Mesendoderm (in vitro differentiated cells): ENCODE measurements at regions not wholly inside any gene's neighbourhood (a gene's known extent, or its start where the extent isn't known, plus 50 kb on each side); places are given as distances from the start of the nearest gene placed in this dataset.

Experiments
- DNase-seq: peaks from one replicate; pipeline ENCODE4 v3.0.0; 2013
- H2AK5ac ChIP-seq: 2 replicates; pipeline ENCODE4 v1.6.1; 2013; ENCODE audit warnings: low read length, inconsistent platforms
- H2BK120ac ChIP-seq: 2 replicates; pipeline ENCODE4 v1.6.1; 2013; ENCODE audit warnings: low read depth, mild to moderate bottlenecking, low read length, moderate library complexity, mixed read lengths
- H2BK15ac ChIP-seq: replicated peaks from 2 replicates; pipeline ENCODE4 v1.6.1; 2013; ENCODE audit warnings: low read depth, mild to moderate bottlenecking, moderate library complexity
- H2BK5ac ChIP-seq: 2 replicates; pipeline ENCODE4 v1.6.1; 2013; ENCODE audit warnings: low read length, inconsistent platforms
- H3K18ac ChIP-seq: 2 replicates; pipeline ENCODE4 v1.6.1; 2013; ENCODE audit warnings: mild to moderate bottlenecking, low read length, mixed read lengths
- H3K23ac ChIP-seq: one replicate; pipeline ENCODE4 v1.6.1; 2013; ENCODE audit warnings: low read length
- H3K27ac ChIP-seq: 2 replicates; pipeline ENCODE4 v1.5.1; 2013; ENCODE audit warnings: low read depth, mild to moderate bottlenecking, inconsistent platforms, low read length, moderate library complexity
- H3K27me3 ChIP-seq: 2 replicates; pipeline ENCODE4 v1.6.1; 2013; ENCODE audit warnings: low read length, control low read depth, mild to moderate bottlenecking, inconsistent platforms; ENCODE audit not compliant: insufficient read depth, poor library complexity
- H3K36me3 ChIP-seq: 2 replicates; pipeline ENCODE4 v1.6.1; 2013; ENCODE audit warnings: low read length, inconsistent platforms; ENCODE audit not compliant: control insufficient read depth, insufficient read depth
- H3K4ac ChIP-seq: one replicate; pipeline ENCODE4 v1.6.1; 2013; ENCODE audit warnings: low read depth, mild to moderate bottlenecking, low read length, moderate library complexity
- H3K4me1 ChIP-seq: 2 replicates; pipeline ENCODE4 v1.6.1; 2013; ENCODE audit warnings: low read depth, low read length, inconsistent platforms; ENCODE audit not compliant: control insufficient read depth
- H3K4me2 ChIP-seq: 2 replicates; pipeline ENCODE4 v1.6.1; 2013; ENCODE audit warnings: low read length
- H3K4me3 ChIP-seq: 2 replicates; pipeline ENCODE4 v1.5.1; 2013; ENCODE audit warnings: mild to moderate bottlenecking, low read length
- H3K56ac ChIP-seq: one replicate; pipeline ENCODE4 v1.6.1; 2013; ENCODE audit warnings: low read length
- H3K79me1 ChIP-seq: 2 replicates; pipeline ENCODE4 v1.6.1; 2013; ENCODE audit warnings: low read length, inconsistent platforms
- H3K79me2 ChIP-seq: 2 replicates; pipeline ENCODE4 v1.6.1; 2013; ENCODE audit warnings: mild to moderate bottlenecking, low read length; ENCODE audit not compliant: control insufficient read depth, insufficient read depth
- H3K9ac ChIP-seq: 2 replicates; pipeline ENCODE4 v1.6.1; 2013; ENCODE audit warnings: low read length, inconsistent platforms
- H4K5ac ChIP-seq: one replicate; pipeline ENCODE4 v1.6.1; 2013; ENCODE audit warnings: low read length
- H4K8ac ChIP-seq: one replicate; pipeline ENCODE4 v1.6.1; 2013; ENCODE audit warnings: low read depth, mild to moderate bottlenecking, control low read depth, low read length, moderate library complexity
- WGBS: extraction: QIAGEN DNeasy Blood & Tissue Kit; methylation state at CpG from one replicate; pipeline ENCODE4 v1.1.7; 2013; ENCODE audit warnings: low lambda C conversion rate, missing lambda C conversion rate; ENCODE audit not compliant: insufficient coverage; ENCODE audit errors: extremely low coverage; 5-methylcytosine and 5-hydroxymethylcytosine counted together

DNA sequence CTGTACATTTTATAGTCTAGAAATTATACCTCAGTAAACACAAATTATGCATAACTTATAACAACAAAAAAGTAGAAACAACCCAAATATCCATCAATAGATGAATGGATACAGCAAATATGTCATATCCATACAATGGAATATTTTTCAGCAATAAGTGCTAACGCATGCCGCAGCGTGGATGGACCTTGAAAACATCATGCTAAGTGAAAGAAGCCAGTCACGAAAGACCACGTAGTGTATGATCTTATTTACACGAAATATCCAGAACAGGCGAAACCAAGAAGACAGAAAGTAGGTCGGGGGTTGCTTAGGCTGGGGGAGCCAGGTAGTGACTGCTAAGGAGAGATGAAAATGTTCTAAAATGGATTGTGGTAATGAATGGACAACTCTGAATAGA lies 167.1 kb upstream of the MYCN start:
- H3K36me3 ChIP-seq, result no peaks in the 10 kb centered on the region
- H2AK5ac ChIP-seq, result no peak overlapping the region
- no peak overlapping the region for H3K18ac ChIP-seq
- H3K27me3 ChIP-seq, result no peaks in the 10 kb centered on the region
- H3K23ac ChIP-seq, result no peak overlapping the region
- H4K8ac ChIP-seq, result no peak overlapping the region
- H4K5ac ChIP-seq, result no peak overlapping the region
- DNase-seq, result no peak
- no peaks in the 10 kb centered on the region for H3K4me1 ChIP-seq
- no peak overlapping the region for H3K4me3 ChIP-seq
- H2BK15ac ChIP-seq, result no peak overlapping the region
- no peak overlapping the region for H3K4me2 ChIP-seq
- H3K27ac ChIP-seq, result no peak overlapping the region
- H3K4ac ChIP-seq, result no peak overlapping the region
- H3K9ac ChIP-seq, result no peak overlapping the region
- no peak overlapping the region for H3K56ac ChIP-seq
- no peaks in the 10 kb centered on the region for H3K79me1 ChIP-seq
- no peak overlapping the region for H2BK120ac ChIP-seq
- H3K79me2 ChIP-seq, result no peaks in the 10 kb centered on the region
- no CpG with 5 or more reads among the region's 8 CpGs for WGBS
- no peak overlapping the region for H2BK5ac ChIP-seq

DNA sequence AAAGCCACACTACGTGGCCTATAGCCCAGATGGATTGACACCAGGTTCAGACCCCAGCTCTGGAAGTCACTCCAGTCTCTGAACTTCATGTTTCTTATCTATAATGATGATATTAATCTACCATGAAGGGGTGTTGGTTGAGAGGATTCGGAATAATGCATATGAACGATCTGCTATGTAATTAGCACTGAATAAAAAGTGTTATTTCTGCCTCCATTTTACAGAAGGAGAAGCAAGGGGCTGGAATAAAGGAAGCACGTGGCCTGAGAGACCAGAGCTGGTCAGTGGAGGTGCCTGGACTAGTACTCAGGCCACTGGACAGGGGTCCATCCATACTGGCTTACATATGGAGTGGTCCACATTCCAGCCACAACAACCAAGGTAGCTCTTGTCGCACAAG lies 166.5 kb upstream of the MYCN start:
- H3K4me2 ChIP-seq, result no peak overlapping the region
- no peak overlapping the region for H4K8ac ChIP-seq
- no peaks in the 10 kb centered on the region for H3K27me3 ChIP-seq
- H3K56ac ChIP-seq, result no peak overlapping the region
- H3K79me1 ChIP-seq, result no peaks in the 10 kb centered on the region
- no peak overlapping the region for H3K4ac ChIP-seq
- no CpG with 5 or more reads among the region's 5 CpGs for WGBS
- no peak overlapping the region for H3K27ac ChIP-seq
- H3K9ac ChIP-seq, result no peak overlapping the region
- peak overlapping the region; percentile 66 for H3K23ac ChIP-seq
- no peak overlapping the region for H2BK5ac ChIP-seq
- no peak for DNase-seq
- H3K4me1 ChIP-seq, result no peaks in the 10 kb centered on the region
- H3K18ac ChIP-seq, result no peak overlapping the region
- no peak overlapping the region for H4K5ac ChIP-seq
- no peaks in the 10 kb centered on the region for H3K36me3 ChIP-seq
- H2BK15ac ChIP-seq, result no peak overlapping the region
- H3K79me2 ChIP-seq, result no peaks in the 10 kb centered on the region
- H3K4me3 ChIP-seq, result no peak overlapping the region
- no peak overlapping the region for H2AK5ac ChIP-seq
- no peak overlapping the region for H2BK120ac ChIP-seq

DNA sequence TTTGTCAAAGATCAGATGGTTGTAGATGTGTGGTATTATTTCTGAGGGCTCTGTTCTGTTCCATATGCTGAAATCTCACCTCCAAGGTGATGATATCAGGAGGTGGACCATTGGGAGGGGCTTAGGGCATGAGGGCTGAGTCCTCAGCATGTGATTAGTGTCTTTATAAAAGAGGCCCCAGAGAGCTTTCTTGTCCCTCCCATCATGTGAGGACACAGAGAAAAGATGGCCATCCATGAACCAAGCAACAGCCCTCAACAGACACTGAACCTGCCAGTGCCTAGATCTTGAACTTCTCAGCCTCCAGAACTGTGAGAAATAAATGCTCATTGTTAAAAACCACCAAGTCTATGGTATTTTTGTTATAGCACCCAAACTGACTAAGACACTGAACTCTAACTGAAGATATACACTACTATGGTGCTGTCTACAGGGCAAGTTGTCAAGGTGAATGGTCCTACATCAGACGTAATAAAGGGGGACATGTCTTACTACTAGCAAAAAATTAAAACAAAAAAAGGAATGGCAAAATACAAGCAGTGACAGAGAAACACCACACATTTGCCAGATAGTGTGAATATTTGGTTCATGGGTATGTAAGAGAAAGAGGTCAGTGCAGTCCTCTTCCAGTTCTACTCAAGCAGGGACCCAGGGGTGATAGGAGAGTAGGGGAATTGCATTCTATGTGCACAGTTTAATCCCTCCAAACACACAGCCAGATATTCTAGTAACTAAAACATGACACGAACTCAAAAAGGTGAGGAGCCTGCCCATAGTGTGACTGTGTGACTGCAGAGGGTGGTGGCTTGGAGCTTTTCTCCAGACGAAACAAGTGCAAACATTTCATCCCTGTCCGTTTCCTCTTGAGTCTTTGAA lies 164.4 kb upstream of the MYCN start:
- Histone ChIP-seq H2AK5ac (no peak overlapping the region), H3K9ac (no peak overlapping the region), H4K8ac (no peak overlapping the region), H3K27ac (no peak overlapping the region), H3K4me2 (no peak overlapping the region), H3K27me3 (no peaks in the 10 kb centered on the region), H3K79me2 (no peaks in the 10 kb centered on the region), H2BK120ac (no peak overlapping the region), H2BK15ac (no peak overlapping the region), H4K5ac (no peak overlapping the region), H3K36me3 (no peaks in the 10 kb centered on the region), H2BK5ac (no peak overlapping the region), H3K56ac (no peak overlapping the region), H3K23ac (no peak overlapping the region), H3K4me1 (no peaks in the 10 kb centered on the region), H3K4ac (no peak overlapping the region), H3K79me1 (no peaks in the 10 kb centered on the region), H3K4me3 (no peak overlapping the region), H3K18ac (no peak overlapping the region)
- no peak for DNase-seq
- no CpG with 5 or more reads among the region's 4 CpGs for WGBS

DNA sequence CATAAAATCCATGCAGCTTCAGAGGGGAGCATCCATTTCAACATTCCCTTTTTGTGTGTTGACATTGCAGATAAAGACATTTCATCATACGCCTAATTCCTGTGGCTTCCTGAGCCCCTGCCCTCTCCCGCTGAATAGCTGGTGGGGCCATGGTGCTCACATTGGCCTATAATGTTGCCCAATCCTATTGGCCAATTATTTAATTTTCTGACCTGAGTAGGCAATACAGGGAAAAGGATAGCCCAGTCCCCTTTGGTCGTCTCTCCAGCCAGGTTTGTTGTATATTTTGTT lies 163.8 kb upstream of the MYCN start:
- Histone ChIP-seq H2BK15ac (no peak overlapping the region), H3K4me1 (no peaks in the 10 kb centered on the region), H2BK120ac (no peak overlapping the region), H3K9ac (no peak overlapping the region), H3K18ac (no peak overlapping the region), H3K79me1 (no peaks in the 10 kb centered on the region), H3K23ac (no peak overlapping the region), H4K8ac (no peak overlapping the region), H3K27me3 (no peaks in the 10 kb centered on the region), H2AK5ac (no peak overlapping the region), H3K56ac (no peak overlapping the region), H3K36me3 (no peaks in the 10 kb centered on the region), H3K4me3 (no peak overlapping the region), H2BK5ac (no peak overlapping the region), H3K4ac (no peak overlapping the region), H4K5ac (no peak overlapping the region), H3K27ac (no peak overlapping the region), H3K79me2 (no peaks in the 10 kb centered on the region), H3K4me2 (no peak overlapping the region)
- DNase-seq, result no peak
- no CpG with 5 or more reads among the region's 3 CpGs for WGBS

DNA sequence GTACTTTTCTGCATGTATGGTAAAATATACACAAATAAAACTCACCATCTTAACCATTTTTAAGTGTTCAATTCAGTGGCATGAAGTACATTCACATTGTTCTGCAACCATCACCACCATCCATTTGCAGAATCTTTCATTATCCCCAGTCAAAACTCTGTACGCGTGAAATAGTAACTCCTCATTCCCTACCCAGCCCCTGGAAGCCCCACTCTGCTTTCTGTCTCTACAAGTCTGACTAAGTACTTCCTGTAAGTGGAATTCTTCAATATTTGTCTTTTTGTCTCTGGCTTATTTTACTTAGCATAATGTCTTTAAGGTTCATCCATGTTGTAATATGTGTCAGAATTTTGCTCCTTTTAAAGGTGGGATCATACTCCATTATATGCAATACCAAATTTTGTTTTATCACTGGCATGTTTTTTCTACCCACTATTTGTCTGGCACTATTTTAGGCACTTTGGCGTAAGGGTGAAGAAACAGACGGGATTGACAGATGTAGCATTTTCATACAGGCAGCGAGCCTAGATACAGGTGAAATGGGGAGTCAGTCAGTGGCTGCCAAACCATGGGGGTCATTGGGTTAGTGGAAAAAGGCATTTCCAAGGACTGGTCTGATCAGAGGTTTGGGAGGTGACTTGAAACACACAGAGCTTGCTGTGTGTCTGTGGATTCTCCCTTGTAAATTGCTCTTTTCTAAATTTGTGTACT lies 163.2 kb upstream of the MYCN start:
- H2AK5ac ChIP-seq, result no peak overlapping the region
- no CpG with 5 or more reads among the region's 5 CpGs for WGBS
- H3K79me1 ChIP-seq, result no peaks in the 10 kb centered on the region
- H3K9ac ChIP-seq, result no peak overlapping the region
- H3K79me2 ChIP-seq, result no peaks in the 10 kb centered on the region
- H3K23ac ChIP-seq, result no peak overlapping the region
- no peak for DNase-seq
- H3K56ac ChIP-seq, result no peak overlapping the region
- no peak overlapping the region for H3K4ac ChIP-seq
- H3K27me3 ChIP-seq, result no peaks in the 10 kb centered on the region
- no peak overlapping the region for H3K18ac ChIP-seq
- H2BK120ac ChIP-seq, result no peak overlapping the region
- no peak overlapping the region for H3K4me2 ChIP-seq
- H3K36me3 ChIP-seq, result no peaks in the 10 kb centered on the region
- no peak overlapping the region for H2BK5ac ChIP-seq
- H4K5ac ChIP-seq, result no peak overlapping the region
- H3K4me1 ChIP-seq, result no peaks in the 10 kb centered on the region
- no peak overlapping the region for H3K27ac ChIP-seq
- no peak overlapping the region for H3K4me3 ChIP-seq
- H4K8ac ChIP-seq, result no peak overlapping the region
- no peak overlapping the region for H2BK15ac ChIP-seq
